GM12891 (cell line): ENCODE measurements at regions not wholly inside any gene's neighbourhood (a gene's known extent, or its start where the extent isn't known, plus 50 kb on each side); places are given as distances from the start of the nearest gene placed in this dataset.
"Not testable (repeated sequence)": the region's sequence is repeated elsewhere in the genome, so short reads cannot be mapped to it uniquely, and the experiment has no call there.

Experiments
- PAX5 ChIP-seq: IDR thresholded peaks from 2 replicates; pipeline ENCODE4 v1.6.1; 2011; ENCODE audit warnings: low read length, moderate library complexity, mild to moderate bottlenecking; ENCODE audit not compliant: insufficient read depth, severe bottlenecking
- POLR2A ChIP-seq: IDR thresholded peaks from 2 replicates; pipeline ENCODE4 v1.6.1; 2011; ENCODE audit warnings: low read depth, low read length, control low read depth
- POLR2AphosphoS5 ChIP-seq: IDR thresholded peaks from 2 replicates; pipeline ENCODE4 v1.6.1; 2011; ENCODE audit warnings: low read depth, low read length, control low read depth
- POU2F2 ChIP-seq: IDR thresholded peaks from 2 replicates; pipeline ENCODE4 v1.6.1; 2011; ENCODE audit warnings: low read depth, mild to moderate bottlenecking, control low read depth, low read length, moderate library complexity
- SPI1 ChIP-seq: IDR thresholded peaks from 2 replicates; pipeline ENCODE4 v1.6.1; 2011; ENCODE audit warnings: low read depth, low read length, control low read depth
- TAF1 ChIP-seq: IDR thresholded peaks from 2 replicates; pipeline ENCODE4 v1.6.1; 2011; ENCODE audit warnings: low read depth, low read length, control low read depth

DNA sequence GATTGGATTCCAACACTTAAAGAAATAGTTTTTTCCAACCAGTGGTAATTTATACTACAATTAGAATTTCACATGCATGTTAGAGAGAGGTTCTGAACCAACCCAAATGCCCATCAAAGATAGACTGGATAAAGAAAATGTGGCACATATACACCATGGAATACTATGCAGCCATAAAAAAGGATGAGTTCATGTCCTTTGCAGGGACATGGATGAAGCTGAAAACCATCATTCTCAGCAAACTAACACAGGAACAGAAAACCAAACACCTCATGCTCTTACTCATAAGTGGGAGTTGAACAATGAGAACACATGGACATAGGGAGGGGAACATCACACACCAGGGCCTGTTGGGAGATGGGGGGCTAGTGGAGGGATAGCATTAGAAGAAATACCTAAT, 532.2 kb downstream of the EDEM1 start:
- TF ChIP-seq POLR2A, POLR2AphosphoS5, SPI1, POU2F2, PAX5, TAF1: not testable (repeated sequence)
